Breast epithelium (tissue), 3 donors: ENCODE measurements at regions not wholly inside any gene's neighbourhood (a gene's known extent, or its start where the extent isn't known, plus 50 kb on each side); places are given as distances from the start of the nearest gene placed in this dataset.

Experiments
- CTCF ChIP-seq, 3 donors: fragments of 450-650 bp; IDR thresholded peaks; one replicate each; pipeline ENCODE4 v1.5.1; 2016 to 2017; ENCODE audit warnings: antibody characterized with exemption in 3 of 3, mild to moderate bottlenecking in 3 of 3, moderate library complexity in 3 of 3
- POLR2A ChIP-seq: fragments of 450-650 bp; IDR thresholded peaks from one replicate; pipeline ENCODE4 v1.6.1; 2016; ENCODE audit warnings: antibody characterized with exemption, mild to moderate bottlenecking, moderate library complexity
- POLR2AphosphoS5 ChIP-seq, 3 donors: sonication (generic); formaldehyde crosslinking; IDR thresholded peaks; one replicate each; pipeline ENCODE4 v1.6.1; 2017; ENCODE audit warnings: antibody characterized with exemption in 3 of 3

DNA sequence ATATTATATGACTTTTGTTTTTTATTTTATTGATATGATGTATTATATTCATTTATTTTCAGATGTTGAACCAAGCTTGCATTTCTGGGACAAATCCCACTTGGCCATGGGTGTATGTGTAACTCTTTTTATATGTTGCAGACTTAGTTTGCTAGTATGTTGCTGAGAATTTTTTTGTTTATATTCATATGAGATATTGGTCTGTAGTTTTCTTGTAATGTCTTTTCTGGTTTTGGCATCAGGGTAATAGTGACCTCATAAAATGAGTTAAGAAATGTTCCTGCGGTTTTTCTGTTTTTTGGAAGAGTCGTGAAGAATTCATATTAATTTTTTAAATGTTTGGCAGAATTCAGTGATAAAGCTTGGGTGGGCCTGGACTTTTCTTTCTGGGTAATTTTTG, 88.7 kb downstream of the ASB1 start:
- TF ChIP-seq CTCF (IDR thresholded peaks at IDR 0.05) (no peak), POLR2A (no peak), POLR2AphosphoS5 (IDR thresholded peaks at IDR 0.05) (no peak)
